ENCODE measurements at regions not wholly inside any gene's neighbourhood (a gene's known extent, or its start where the extent isn't known, plus 50 kb on each side); places are given as distances from the start of the nearest gene placed in this dataset.
A peak's percentile ranks its signal among the peaks of the same experiment; 100 is the strongest.

DNA sequence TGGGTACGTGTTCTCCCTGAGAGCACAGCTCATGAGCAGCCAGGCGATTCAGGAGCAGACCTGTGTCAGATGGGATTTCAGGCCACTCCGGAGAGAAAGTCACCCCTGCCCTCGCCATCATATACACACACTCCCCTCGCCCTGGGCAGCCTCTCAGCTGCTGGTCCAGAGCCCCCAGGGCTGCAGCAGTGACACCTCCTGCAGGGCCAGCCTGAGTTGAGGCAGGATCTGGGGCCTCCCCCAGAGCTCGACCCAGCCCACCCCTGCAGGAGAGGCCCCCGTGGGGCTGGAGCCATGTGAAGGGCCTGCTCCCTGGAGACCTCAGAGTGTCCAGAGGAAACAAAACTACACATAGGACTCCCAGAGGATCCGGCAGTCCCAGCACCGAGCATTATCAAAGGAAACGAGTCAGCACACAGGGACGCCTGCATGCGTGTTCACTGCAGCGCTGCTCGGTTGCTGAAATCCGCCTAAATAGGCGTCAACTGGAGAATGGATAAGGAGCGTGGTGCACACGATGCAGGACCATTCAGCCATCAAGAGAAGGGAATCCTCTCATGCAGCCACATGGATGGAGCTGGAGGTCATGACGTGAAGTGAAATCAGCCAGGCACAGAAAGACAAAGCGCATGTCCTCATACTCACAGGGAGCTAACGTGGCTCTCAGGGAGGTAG is 104.0 kb downstream of the TNFAIP2 start:
- H3K27me3 Mint-ChIP-seq = peaks cover 12 to 39% of the 10 kb centered on the region in 2 donors
- H3K9me3 ChIP-seq (ENCODE audit: control insufficient read depth in 1 of 2, low read length in 2 of 2) = no peaks in the 10 kb centered on the region
- no peaks in the 10 kb centered on the region for H3K27me3 ChIP-seq (ENCODE audit: insufficient read depth, low read length)
- no peaks in the 10 kb centered on the region for H3K4me1 ChIP-seq (ENCODE audit: insufficient read depth, low read length)
- intact Hi-C loops (cut with micrococcal nuclease) = no loop called here
- H3K9me3 Mint-ChIP-seq = peaks cover 0 to 3% (median 0%) of the 10 kb centered on the region in 8 donors
- no peak overlapping the region for H3K27ac Mint-ChIP-seq
- CTCF ChIA-PET (ENCODE audit: partially characterized antibody) = no interaction called here
- H3K4me1 Mint-ChIP-seq = no peaks in the 10 kb centered on the region
- no peak for DNase-seq
- H3K4me3 Mint-ChIP-seq = no peak overlapping the region
- POLR2A ChIA-PET (ENCODE audit: partially characterized antibody) = no interaction called here
- no peak overlapping the region for H3K4me3 ChIP-seq (ENCODE audit: low read length in 2 of 2)
- no peak overlapping the region for H3K27ac ChIP-seq (ENCODE audit: low read depth, low read length)
- no peaks in the 10 kb centered on the region for H3K36me3 ChIP-seq (ENCODE audit: insufficient read depth, low read length)
- H3K36me3 Mint-ChIP-seq = no peaks in the 10 kb centered on the region

DNA sequence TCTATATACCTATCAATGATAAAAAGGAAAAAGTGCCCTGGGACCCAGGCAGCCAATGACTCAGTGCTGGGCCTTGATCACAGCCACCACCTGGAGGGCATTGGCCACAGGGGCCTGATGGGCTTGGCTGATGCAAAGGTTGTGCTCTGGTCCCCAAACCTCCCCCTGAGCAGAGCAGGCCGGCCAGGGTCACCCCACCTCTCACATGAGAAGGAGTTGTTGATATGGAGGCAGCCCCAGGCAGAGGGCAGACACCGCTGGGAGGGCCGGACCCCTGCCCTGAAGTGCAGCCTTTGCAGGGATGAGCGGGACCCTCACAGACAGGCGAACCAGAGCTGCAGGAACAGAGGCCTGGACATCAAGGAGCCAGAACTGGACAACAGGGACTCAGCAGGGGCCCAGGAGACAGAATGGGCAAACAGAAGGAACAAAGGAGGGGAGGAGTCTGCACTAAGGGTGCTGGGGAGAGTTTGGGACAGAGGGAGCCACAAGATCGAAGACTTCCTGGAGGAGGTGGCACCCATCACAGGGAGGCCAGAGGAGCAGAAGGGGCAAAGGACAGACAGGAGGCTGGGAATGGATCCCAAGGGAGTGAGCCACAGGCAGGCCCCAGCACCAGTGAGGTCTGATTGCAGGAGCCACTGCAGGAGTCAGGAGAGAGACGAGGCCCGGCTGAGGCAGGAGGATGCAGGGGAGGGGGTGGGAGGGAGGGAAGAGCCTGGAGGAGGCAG is 105.0 kb downstream of the TNFAIP2 start:
- Mint-ChIP-seq H3K27ac (no peak overlapping the region), H3K36me3 (no peaks in the 10 kb centered on the region), H3K4me3 (no peak overlapping the region), H3K27me3 (peaks cover 8 to 32% of the 10 kb centered on the region in 2 donors), H3K9me3 (peaks cover 0 to 3% (median 0%) of the 10 kb centered on the region in 8 donors), H3K4me1 (no peaks in the 10 kb centered on the region)
- DNase-seq = no peak
- intact Hi-C loops (cut with micrococcal nuclease) = no loop called here
- H3K36me3 ChIP-seq (ENCODE audit: insufficient read depth, low read length) = no peaks in the 10 kb centered on the region
- no peak overlapping the region for H3K4me3 ChIP-seq (ENCODE audit: low read length in 2 of 2)
- H3K9me3 ChIP-seq (ENCODE audit: control insufficient read depth in 1 of 2, low read length in 2 of 2) = no peaks in the 10 kb centered on the region
- ChIA-PET POLR2A (ENCODE audit: partially characterized antibody) (no interaction called here), CTCF (ENCODE audit: partially characterized antibody) (no interaction called here)
- no peak overlapping the region for H3K27ac ChIP-seq (ENCODE audit: low read depth, low read length)
- no peaks in the 10 kb centered on the region for H3K4me1 ChIP-seq (ENCODE audit: insufficient read depth, low read length)
- H3K27me3 ChIP-seq (ENCODE audit: insufficient read depth, low read length) = no peaks in the 10 kb centered on the region

DNA sequence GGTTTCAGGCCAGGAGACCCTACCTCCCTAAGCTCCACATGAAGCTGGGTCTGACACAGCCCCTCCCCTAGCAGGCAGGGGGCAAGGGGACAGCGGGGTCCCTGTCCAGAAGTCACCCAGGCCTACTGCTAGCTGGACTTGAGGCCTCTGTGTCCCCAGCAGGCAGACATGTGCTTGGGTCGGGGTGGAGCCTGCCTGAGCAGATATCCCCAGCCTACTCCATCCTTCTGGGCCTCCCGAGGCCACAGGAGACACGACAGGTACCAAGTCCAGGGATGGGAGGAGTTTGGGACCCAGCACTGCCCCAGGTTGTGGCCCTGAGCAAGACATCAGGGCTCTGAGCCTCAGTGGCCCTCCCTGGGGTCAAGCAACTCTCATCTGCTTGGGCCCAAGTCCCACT is 105.2 kb upstream of the EIF5 start:
- H3K9me3 ChIP-seq (ENCODE audit: control insufficient read depth in 1 of 2, low read length in 2 of 2) = no peaks in the 10 kb centered on the region
- H3K36me3 Mint-ChIP-seq = no peaks in the 10 kb centered on the region
- no peaks in the 10 kb centered on the region for H3K4me1 ChIP-seq (ENCODE audit: insufficient read depth, low read length)
- H3K27me3 ChIP-seq (ENCODE audit: insufficient read depth, low read length) = no peaks in the 10 kb centered on the region
- POLR2A ChIA-PET (ENCODE audit: partially characterized antibody) = no interaction called here
- CTCF ChIA-PET (ENCODE audit: partially characterized antibody) = no interaction called here
- H3K4me3 ChIP-seq (ENCODE audit: low read length in 2 of 2) = no peak overlapping the region
- H3K27me3 Mint-ChIP-seq = peaks cover 12 to 31% of the 10 kb centered on the region in 2 donors
- no peaks in the 10 kb centered on the region for H3K36me3 ChIP-seq (ENCODE audit: insufficient read depth, low read length)
- no peak overlapping the region for H3K27ac Mint-ChIP-seq
- no peak overlapping the region for H3K4me3 Mint-ChIP-seq
- no peak overlapping the region for H3K27ac ChIP-seq (ENCODE audit: low read depth, low read length)
- H3K9me3 Mint-ChIP-seq = peaks cover 0 to 3% (median 0%) of the 10 kb centered on the region in 8 donors
- H3K4me1 Mint-ChIP-seq = no peaks in the 10 kb centered on the region
- no peak for DNase-seq
- intact Hi-C loops (cut with micrococcal nuclease) = no loop called here

- DNase-seq = no peak
- Mint-ChIP-seq H3K27me3 (peaks cover 12 to 28% of the 10 kb centered on the region in 2 donors), H3K9me3 (peaks cover 0 to 3% (median 0%) of the 10 kb centered on the region in 8 donors), H3K4me1 (peaks cover 0 to 1% (median 0%) of the 10 kb centered on the region in 4 donors), H3K4me3 (no peak overlapping the region), H3K27ac (no peak overlapping the region), H3K36me3 (no peaks in the 10 kb centered on the region)
- H3K27me3 ChIP-seq (ENCODE audit: insufficient read depth, low read length) = no peaks in the 10 kb centered on the region
- H3K4me1 ChIP-seq (ENCODE audit: insufficient read depth, low read length) = no peaks in the 10 kb centered on the region
- H3K9me3 ChIP-seq (ENCODE audit: control insufficient read depth in 1 of 2, low read length in 2 of 2) = no peaks in the 10 kb centered on the region
- H3K36me3 ChIP-seq (ENCODE audit: insufficient read depth, low read length) = no peaks in the 10 kb centered on the region
- CTCF ChIA-PET (ENCODE audit: partially characterized antibody) = no interaction called here
- intact Hi-C loops (cut with micrococcal nuclease) = no loop called here
- POLR2A ChIA-PET (ENCODE audit: partially characterized antibody) = no interaction called here
- no peak overlapping the region for H3K4me3 ChIP-seq (ENCODE audit: low read length in 2 of 2)
- H3K27ac ChIP-seq (ENCODE audit: low read depth, low read length) = no peak overlapping the region
These were observed 104.0 kb upstream of the EIF5 start for GRCh38 chr14:103230021-103230420.

DNA sequence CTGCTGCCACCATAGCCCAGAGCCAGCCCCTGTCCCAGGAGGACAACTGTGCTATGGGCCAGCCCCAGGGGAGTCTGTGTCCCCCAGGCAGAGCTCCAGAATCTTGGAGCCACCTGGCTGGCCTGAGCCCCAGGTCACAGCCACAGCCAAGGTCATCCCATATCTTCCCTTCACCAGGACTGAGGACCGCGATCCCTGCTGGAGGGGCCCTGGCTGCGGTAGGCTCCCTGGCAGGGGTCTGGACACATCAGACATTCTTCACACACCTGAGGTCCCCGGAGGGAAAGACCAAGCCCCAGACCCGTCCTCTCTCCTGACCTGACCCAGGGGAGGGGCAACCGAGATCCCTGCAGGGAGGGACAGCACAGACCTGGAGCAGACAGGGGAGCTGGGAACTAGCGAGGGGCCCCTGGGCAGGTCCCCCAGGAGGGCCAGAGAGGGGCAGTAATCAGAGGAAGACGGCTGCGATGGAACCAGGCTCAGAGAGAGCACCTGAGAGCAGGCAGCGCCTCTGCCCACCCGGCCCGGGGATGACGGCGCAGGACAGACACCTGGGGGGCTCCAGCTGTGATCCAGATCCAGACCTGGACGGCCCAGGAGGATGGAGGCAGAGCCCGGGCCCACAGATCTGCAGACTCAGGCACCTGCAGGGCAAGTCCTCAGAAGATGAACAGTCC is 103.2 kb upstream of the EIF5 start:
- peak overlapping the region in 1 of 7 donors; percentile 64 for H3K27ac Mint-ChIP-seq
- H3K36me3 ChIP-seq (ENCODE audit: insufficient read depth, low read length) = no peaks in the 10 kb centered on the region
- H3K9me3 ChIP-seq (ENCODE audit: control insufficient read depth in 1 of 2, low read length in 2 of 2) = no peaks in the 10 kb centered on the region
- no peaks in the 10 kb centered on the region for H3K4me1 ChIP-seq (ENCODE audit: insufficient read depth, low read length)
- H3K36me3 Mint-ChIP-seq = no peaks in the 10 kb centered on the region
- no peak overlapping the region for H3K27ac ChIP-seq (ENCODE audit: low read depth, low read length)
- peaks cover 0 to 1% (median 0%) of the 10 kb centered on the region in 4 donors for H3K4me1 Mint-ChIP-seq
- ChIA-PET POLR2A (ENCODE audit: partially characterized antibody) (no interaction called here), CTCF (ENCODE audit: partially characterized antibody) (no interaction called here)
- intact Hi-C loops (cut with micrococcal nuclease) = no loop called here
- DNase-seq = no peak
- H3K27me3 ChIP-seq (ENCODE audit: insufficient read depth, low read length) = no peaks in the 10 kb centered on the region
- H3K4me3 ChIP-seq (ENCODE audit: low read length in 2 of 2) = no peak overlapping the region
- H3K4me3 Mint-ChIP-seq = no peak overlapping the region
- H3K9me3 Mint-ChIP-seq = peaks cover 0 to 6% (median 1%) of the 10 kb centered on the region in 8 donors
- peaks cover 15 to 28% of the 10 kb centered on the region in 2 donors for H3K27me3 Mint-ChIP-seq

DNA sequence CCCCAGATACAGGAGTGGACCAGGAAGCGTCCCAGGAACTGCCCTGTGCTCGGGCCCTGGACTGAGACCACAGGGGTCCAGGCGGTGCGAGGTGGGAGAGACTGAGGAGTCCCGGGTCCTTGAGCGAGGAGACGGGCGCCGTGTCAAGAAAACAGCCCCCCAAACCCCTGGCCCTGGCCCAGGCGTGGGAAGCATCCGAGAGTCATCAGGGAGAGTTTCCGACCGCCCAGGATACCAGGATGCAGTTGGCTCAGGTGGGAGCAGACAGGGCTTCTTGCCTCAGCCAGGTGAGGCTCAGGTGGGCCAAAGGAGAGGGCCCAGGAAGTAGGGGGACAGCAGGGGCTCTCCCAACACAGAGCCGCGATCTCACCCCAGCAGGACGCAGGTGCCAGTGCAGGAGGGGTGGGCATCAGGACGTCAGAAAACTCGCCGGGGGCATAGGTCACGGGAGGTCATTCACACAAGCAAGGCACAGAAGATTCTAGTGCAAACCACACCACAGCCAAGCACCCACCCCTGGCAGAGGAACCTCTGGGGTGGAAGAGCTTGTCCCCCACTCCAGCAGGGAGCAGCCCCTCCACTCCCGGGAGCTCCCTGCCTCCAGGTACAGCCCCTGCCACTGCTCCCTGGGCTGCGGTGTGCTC is 102.5 kb upstream of the EIF5 start:
- no peak for DNase-seq
- no peaks in the 10 kb centered on the region for H3K27me3 ChIP-seq (ENCODE audit: insufficient read depth, low read length)
- no peaks in the 10 kb centered on the region for H3K9me3 ChIP-seq (ENCODE audit: control insufficient read depth in 1 of 2, low read length in 2 of 2)
- ChIA-PET CTCF (ENCODE audit: partially characterized antibody) (no interaction called here), POLR2A (ENCODE audit: partially characterized antibody) (no interaction called here)
- Mint-ChIP-seq H3K36me3 (no peaks in the 10 kb centered on the region), H3K27ac (no peak overlapping the region), H3K27me3 (peaks cover 16 to 25% of the 10 kb centered on the region in 2 donors), H3K4me3 (no peak overlapping the region), H3K9me3 (peaks cover 0 to 11% (median 3%) of the 10 kb centered on the region in 8 donors), H3K4me1 (peaks cover 0 to 1% (median 0%) of the 10 kb centered on the region in 4 donors)
- no peak overlapping the region for H3K4me3 ChIP-seq (ENCODE audit: low read length in 2 of 2)
- intact Hi-C loops (cut with micrococcal nuclease) = no loop called here
- H3K27ac ChIP-seq (ENCODE audit: low read depth, low read length) = no peak overlapping the region
- H3K36me3 ChIP-seq (ENCODE audit: insufficient read depth, low read length) = no peaks in the 10 kb centered on the region
- H3K4me1 ChIP-seq (ENCODE audit: insufficient read depth, low read length) = no peaks in the 10 kb centered on the region

All from CD4-positive, alpha-beta memory T cell (primary cell).